ENCODE measurements at regions not wholly inside any gene's neighbourhood (a gene's known extent, or its start where the extent isn't known, plus 50 kb on each side); places are given as distances from the start of the nearest gene placed in this dataset.

GRCh38 chr6:40880906-40881305 lies 158.1 kb downstream of the UNC5CL start:
- TF ChIP-seq, protein P1, sequence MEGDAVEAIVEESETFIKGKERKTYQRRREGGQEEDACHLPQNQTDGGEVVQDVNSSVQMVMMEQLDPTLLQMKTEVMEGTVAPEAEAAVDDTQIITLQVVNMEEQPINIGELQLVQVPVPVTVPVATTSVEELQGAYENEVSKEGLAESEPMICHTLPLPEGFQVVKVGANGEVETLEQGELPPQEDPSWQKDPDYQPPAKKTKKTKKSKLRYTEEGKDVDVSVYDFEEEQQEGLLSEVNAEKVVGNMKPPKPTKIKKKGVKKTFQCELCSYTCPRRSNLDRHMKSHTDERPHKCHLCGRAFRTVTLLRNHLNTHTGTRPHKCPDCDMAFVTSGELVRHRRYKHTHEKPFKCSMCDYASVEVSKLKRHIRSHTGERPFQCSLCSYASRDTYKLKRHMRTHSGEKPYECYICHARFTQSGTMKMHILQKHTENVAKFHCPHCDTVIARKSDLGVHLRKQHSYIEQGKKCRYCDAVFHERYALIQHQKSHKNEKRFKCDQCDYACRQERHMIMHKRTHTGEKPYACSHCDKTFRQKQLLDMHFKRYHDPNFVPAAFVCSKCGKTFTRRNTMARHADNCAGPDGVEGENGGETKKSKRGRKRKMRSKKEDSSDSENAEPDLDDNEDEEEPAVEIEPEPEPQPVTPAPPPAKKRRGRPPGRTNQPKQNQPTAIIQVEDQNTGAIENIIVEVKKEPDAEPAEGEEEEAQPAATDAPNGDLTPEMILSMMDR (optimal IDR thresholded peaks at IDR 0.05 in 1 of 3, IDR thresholded peaks at IDR 0.05 in 1 of 3, conservative IDR thresholded peaks at IDR 0.05 in 1 of 3; ENCODE audit: extremely low read depth in 1 of 3, insufficient read depth in 2 of 3, low read length in 3 of 3): no peak
- no peak for TF ChIP-seq EZH2 (IDR thresholded peaks at IDR 0.05; ENCODE audit: low read length)
